GM23338 (cell line): ENCODE measurements at regions not wholly inside any gene's neighbourhood (a gene's known extent, or its start where the extent isn't known, plus 50 kb on each side); places are given as distances from the start of the nearest gene placed in this dataset.

Experiments
- CREB1 ChIP-seq: fragments of 250-450 bp; sonication (Bioruptor Pico); IDR thresholded peaks from 2 replicates; pipeline ENCODE4 v1.5.0; 2020; ENCODE audit warnings: low read depth, mild to moderate bottlenecking, moderate library complexity
- EZH2 ChIP-seq: fragments of 200-600 bp; sonication (generic); IDR thresholded peaks from one replicate; pipeline ENCODE4 v1.8.0; 2017; ENCODE audit warnings: antibody characterized with exemption, mild to moderate bottlenecking, low read depth; ENCODE audit not compliant: unreplicated experiment
- NANOG ChIP-seq: IDR thresholded peaks from 2 replicates; pipeline ENCODE4 v1.6.1; 2016; ENCODE audit warnings: antibody characterized with exemption, borderline replicate concordance
- POLR2AphosphoS5 ChIP-seq: IDR thresholded peaks from 2 replicates; pipeline ENCODE4 v1.6.1; 2016; ENCODE audit warnings: antibody characterized with exemption, low read depth
- REST ChIP-seq: IDR thresholded peaks from one replicate; pipeline ENCODE4 v1.6.1; 2018; ENCODE audit warnings: antibody characterized with exemption; ENCODE audit not compliant: unreplicated experiment
- STAT1 ChIP-seq: IDR thresholded peaks from one replicate; pipeline ENCODE4 v1.6.1; 2016; ENCODE audit warnings: antibody characterized with exemption; ENCODE audit not compliant: unreplicated experiment
- TF ChIP-seq, protein P1 (sequence below), 2 experiments: fragments of 200-600 bp in 1 of 2; sonication (generic) in 1 of 2; conservative IDR thresholded peaks; 2 replicates each; pipeline versions ENCODE4 v1.5.1 to v1.6.1; 2016 to 2017; ENCODE audit warnings: antibody characterized with exemption in 2 of 2, low read depth in 2 of 2, mild to moderate bottlenecking in 2 of 2, moderate library complexity in 1 of 2
- TF ChIP-seq, protein P2 (sequence below): IDR thresholded peaks from 2 replicates; pipeline ENCODE4 v1.6.1; 2016; ENCODE audit warnings: antibody characterized with exemption

GRCh38 chr10:71011141-71011540 lies 122.8 kb upstream of the PCBD1 start:
- TF ChIP-seq EZH2 (no peak), POLR2AphosphoS5 (no peak), STAT1 (no peak), NANOG (no peak), REST (no peak), CREB1 (CRISPR knock-in tag) (no peak)
- TF ChIP-seq, protein P1, sequence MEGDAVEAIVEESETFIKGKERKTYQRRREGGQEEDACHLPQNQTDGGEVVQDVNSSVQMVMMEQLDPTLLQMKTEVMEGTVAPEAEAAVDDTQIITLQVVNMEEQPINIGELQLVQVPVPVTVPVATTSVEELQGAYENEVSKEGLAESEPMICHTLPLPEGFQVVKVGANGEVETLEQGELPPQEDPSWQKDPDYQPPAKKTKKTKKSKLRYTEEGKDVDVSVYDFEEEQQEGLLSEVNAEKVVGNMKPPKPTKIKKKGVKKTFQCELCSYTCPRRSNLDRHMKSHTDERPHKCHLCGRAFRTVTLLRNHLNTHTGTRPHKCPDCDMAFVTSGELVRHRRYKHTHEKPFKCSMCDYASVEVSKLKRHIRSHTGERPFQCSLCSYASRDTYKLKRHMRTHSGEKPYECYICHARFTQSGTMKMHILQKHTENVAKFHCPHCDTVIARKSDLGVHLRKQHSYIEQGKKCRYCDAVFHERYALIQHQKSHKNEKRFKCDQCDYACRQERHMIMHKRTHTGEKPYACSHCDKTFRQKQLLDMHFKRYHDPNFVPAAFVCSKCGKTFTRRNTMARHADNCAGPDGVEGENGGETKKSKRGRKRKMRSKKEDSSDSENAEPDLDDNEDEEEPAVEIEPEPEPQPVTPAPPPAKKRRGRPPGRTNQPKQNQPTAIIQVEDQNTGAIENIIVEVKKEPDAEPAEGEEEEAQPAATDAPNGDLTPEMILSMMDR (conservative IDR thresholded peaks at IDR 0.05; ENCODE audit: low read depth in 2 of 2), result no peak
- TF ChIP-seq, protein P2, sequence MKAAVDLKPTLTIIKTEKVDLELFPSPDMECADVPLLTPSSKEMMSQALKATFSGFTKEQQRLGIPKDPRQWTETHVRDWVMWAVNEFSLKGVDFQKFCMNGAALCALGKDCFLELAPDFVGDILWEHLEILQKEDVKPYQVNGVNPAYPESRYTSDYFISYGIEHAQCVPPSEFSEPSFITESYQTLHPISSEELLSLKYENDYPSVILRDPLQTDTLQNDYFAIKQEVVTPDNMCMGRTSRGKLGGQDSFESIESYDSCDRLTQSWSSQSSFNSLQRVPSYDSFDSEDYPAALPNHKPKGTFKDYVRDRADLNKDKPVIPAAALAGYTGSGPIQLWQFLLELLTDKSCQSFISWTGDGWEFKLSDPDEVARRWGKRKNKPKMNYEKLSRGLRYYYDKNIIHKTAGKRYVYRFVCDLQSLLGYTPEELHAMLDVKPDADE, result no peak
